Vagina (tissue), 2 donors: ENCODE measurements at regions not wholly inside any gene's neighbourhood (a gene's known extent, or its start where the extent isn't known, plus 50 kb on each side); places are given as distances from the start of the nearest gene placed in this dataset.

ENCODE experiments used
- POLR2A ChIP-seq, 2 donors: fragments of 450-650 bp; IDR thresholded peaks; one replicate each; pipeline ENCODE4 v1.6.1; 2017; ENCODE audit warnings: antibody characterized with exemption in 2 of 2, mild to moderate bottlenecking in 2 of 2, moderate library complexity in 2 of 2
- TF ChIP-seq, protein P1 (sequence below), 3 experiments: fragments of 450-650 bp in 2 of 3; fragments of 200-600 bp in 1 of 3; sonication (generic) in 1 of 3; IDR thresholded peaks; one replicate each; pipeline ENCODE4 v1.5.1; 2017 to 2019; ENCODE audit warnings: antibody characterized with exemption in 3 of 3, mild to moderate bottlenecking in 2 of 3, moderate library complexity in 2 of 3

DNA sequence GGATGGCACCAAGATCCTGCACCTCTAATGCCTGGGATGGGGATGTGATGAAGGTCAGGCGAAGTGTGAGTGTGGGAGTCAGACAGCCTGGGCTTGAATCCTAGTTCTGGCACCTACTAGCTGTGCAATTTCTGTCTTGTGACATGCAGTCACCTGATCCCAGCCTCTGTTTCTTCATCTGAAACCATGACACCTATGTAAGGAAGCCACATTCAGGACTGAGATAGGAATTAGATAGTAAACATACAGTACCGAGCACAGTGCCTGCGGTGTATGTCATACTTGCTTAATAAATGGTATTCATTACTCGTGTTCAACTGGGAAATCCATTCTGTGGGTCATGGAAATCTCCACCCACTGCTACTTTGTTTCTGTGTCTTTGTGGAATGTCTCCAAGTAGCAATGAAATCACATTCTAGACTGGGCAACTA, 140.6 kb upstream of the STC2 start:
- TF ChIP-seq, protein P1, sequence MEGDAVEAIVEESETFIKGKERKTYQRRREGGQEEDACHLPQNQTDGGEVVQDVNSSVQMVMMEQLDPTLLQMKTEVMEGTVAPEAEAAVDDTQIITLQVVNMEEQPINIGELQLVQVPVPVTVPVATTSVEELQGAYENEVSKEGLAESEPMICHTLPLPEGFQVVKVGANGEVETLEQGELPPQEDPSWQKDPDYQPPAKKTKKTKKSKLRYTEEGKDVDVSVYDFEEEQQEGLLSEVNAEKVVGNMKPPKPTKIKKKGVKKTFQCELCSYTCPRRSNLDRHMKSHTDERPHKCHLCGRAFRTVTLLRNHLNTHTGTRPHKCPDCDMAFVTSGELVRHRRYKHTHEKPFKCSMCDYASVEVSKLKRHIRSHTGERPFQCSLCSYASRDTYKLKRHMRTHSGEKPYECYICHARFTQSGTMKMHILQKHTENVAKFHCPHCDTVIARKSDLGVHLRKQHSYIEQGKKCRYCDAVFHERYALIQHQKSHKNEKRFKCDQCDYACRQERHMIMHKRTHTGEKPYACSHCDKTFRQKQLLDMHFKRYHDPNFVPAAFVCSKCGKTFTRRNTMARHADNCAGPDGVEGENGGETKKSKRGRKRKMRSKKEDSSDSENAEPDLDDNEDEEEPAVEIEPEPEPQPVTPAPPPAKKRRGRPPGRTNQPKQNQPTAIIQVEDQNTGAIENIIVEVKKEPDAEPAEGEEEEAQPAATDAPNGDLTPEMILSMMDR (IDR thresholded peaks at IDR 0.05): no peak
- no peak for TF ChIP-seq POLR2A (IDR thresholded peaks at IDR 0.05)
